Loucy (cell line): ENCODE measurements at regions not wholly inside any gene's neighbourhood (a gene's known extent, or its start where the extent isn't known, plus 50 kb on each side); places are given as distances from the start of the nearest gene placed in this dataset.

Experiments
- H2AFZ ChIP-seq: fragments of 200-600 bp; sonication (generic); 2 replicates; pipeline ENCODE4 v1.6.0; 2016; ENCODE audit warnings: antibody characterized with exemption, mild to moderate bottlenecking, low read length, moderate library complexity
- H3F3A ChIP-seq: fragments of 200-600 bp; 2 replicates; pipeline ENCODE4 v1.6.0; 2016; ENCODE audit warnings: antibody characterized with exemption, low read depth, mild to moderate bottlenecking
- H3K27me3 ChIP-seq: fragments of 200-600 bp; sonication (generic); 2 replicates; pipeline ENCODE4 v1.6.1; 2014; ENCODE audit warnings: low read length, mild to moderate bottlenecking; ENCODE audit not compliant: insufficient read depth, poor library complexity, severe bottlenecking
- H3K36me3 ChIP-seq: fragments of 200-600 bp; sonication (generic); 2 replicates; pipeline ENCODE4 v1.6.1; 2016; ENCODE audit warnings: low read length; ENCODE audit not compliant: insufficient read depth
- H3K4me1 ChIP-seq: fragments of 200-600 bp; sonication (generic); 2 replicates; pipeline ENCODE4 v1.5.1; 2014; ENCODE audit warnings: low read length, mild to moderate bottlenecking; ENCODE audit not compliant: insufficient read depth, poor library complexity, severe bottlenecking
- H3K4me2 ChIP-seq: fragments of 200-600 bp; sonication (generic); 2 replicates; pipeline ENCODE4 v1.6.0; 2014; ENCODE audit warnings: antibody characterized with exemption, low read length, low read depth, mild to moderate bottlenecking; ENCODE audit not compliant: poor library complexity, severe bottlenecking
- H3K4me3 ChIP-seq: fragments of 200-600 bp; sonication (generic); 2 replicates; pipeline ENCODE4 v1.5.1; 2014; ENCODE audit warnings: low read length, mild to moderate bottlenecking, mixed read lengths; ENCODE audit not compliant: poor library complexity, severe bottlenecking
- H3K79me2 ChIP-seq: fragments of 200-600 bp; sonication (generic); 2 replicates; pipeline ENCODE4 v1.6.1; 2014; ENCODE audit warnings: low read length; ENCODE audit not compliant: insufficient read depth
- H3K9ac ChIP-seq: fragments of 200-600 bp; sonication (generic); 2 replicates; pipeline ENCODE4 v1.6.0; 2014; ENCODE audit warnings: mild to moderate bottlenecking, low read depth, low read length, moderate library complexity; ENCODE audit not compliant: poor library complexity, severe bottlenecking
- H3K9me2 ChIP-seq: fragments of 200-600 bp; sonication (generic); replicated peaks from 2 replicates; pipeline ENCODE4 v1.6.1; 2016; ENCODE audit warnings: low read depth, low read length, mixed read lengths
- H3K9me3 ChIP-seq: fragments of 200-600 bp; sonication (generic); 2 replicates; pipeline ENCODE4 v1.6.1; 2014; ENCODE audit warnings: mild to moderate bottlenecking, antibody characterized with exemption, low read length, low read depth; ENCODE audit not compliant: insufficient read depth
- H4K20me1 ChIP-seq: fragments of 200-600 bp; sonication (generic); 2 replicates; pipeline ENCODE4 v1.6.0; 2014; ENCODE audit warnings: antibody characterized with exemption, low read length, mild to moderate bottlenecking; ENCODE audit not compliant: insufficient read depth, poor library complexity, severe bottlenecking
- EZH2phosphoT487 ChIP-seq: fragments of 200-600 bp; IDR thresholded peaks from 2 replicates; pipeline ENCODE4 v1.6.1; 2018; ENCODE audit warnings: antibody characterized with exemption, mild to moderate bottlenecking, moderate library complexity, borderline replicate concordance
- TF ChIP-seq, protein P1 (sequence below): fragments of 200-600 bp; sonication (generic); conservative IDR thresholded peaks from 2 replicates; pipeline ENCODE4 v1.5.1; 2014; ENCODE audit warnings: mild to moderate bottlenecking, antibody characterized with exemption, low read length

DNA sequence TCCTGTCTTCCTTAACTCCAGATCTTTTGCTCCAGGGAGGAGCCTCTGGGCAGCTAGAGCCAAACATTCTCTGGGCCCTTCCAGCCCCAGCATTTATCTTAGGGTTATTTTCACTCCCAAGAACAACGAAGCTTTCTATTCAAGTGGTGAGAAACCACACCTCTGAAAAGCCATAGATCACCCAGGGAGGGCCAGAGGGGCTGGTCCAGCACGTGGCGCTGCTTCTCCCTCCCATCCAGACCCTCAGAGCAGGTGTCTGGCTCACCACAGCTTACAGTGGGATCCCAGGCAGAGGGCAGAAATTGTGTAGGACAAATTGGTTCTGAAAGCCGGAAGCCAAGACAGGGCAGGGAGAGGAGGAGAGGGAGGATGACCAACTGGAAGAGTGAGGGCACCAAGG, 74.0 kb upstream of the PKDCC start:
- Histone ChIP-seq H3K4me3 (no peak overlapping the region), H3F3A (no peaks in the 10 kb centered on the region), H3K27me3 (no peaks in the 10 kb centered on the region), H3K9me2 (no peaks in the 10 kb centered on the region), H4K20me1 (no peaks in the 10 kb centered on the region), H3K9ac (no peak overlapping the region), H2AFZ (no peak overlapping the region), H3K9me3 (no peaks in the 10 kb centered on the region), H3K4me2 (no peak overlapping the region), H3K36me3 (no peaks in the 10 kb centered on the region), H3K4me1 (no peaks in the 10 kb centered on the region), H3K79me2 (no peaks in the 10 kb centered on the region)
- TF ChIP-seq, protein P1, sequence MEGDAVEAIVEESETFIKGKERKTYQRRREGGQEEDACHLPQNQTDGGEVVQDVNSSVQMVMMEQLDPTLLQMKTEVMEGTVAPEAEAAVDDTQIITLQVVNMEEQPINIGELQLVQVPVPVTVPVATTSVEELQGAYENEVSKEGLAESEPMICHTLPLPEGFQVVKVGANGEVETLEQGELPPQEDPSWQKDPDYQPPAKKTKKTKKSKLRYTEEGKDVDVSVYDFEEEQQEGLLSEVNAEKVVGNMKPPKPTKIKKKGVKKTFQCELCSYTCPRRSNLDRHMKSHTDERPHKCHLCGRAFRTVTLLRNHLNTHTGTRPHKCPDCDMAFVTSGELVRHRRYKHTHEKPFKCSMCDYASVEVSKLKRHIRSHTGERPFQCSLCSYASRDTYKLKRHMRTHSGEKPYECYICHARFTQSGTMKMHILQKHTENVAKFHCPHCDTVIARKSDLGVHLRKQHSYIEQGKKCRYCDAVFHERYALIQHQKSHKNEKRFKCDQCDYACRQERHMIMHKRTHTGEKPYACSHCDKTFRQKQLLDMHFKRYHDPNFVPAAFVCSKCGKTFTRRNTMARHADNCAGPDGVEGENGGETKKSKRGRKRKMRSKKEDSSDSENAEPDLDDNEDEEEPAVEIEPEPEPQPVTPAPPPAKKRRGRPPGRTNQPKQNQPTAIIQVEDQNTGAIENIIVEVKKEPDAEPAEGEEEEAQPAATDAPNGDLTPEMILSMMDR = no peak
- TF ChIP-seq EZH2phosphoT487 = no peak

DNA sequence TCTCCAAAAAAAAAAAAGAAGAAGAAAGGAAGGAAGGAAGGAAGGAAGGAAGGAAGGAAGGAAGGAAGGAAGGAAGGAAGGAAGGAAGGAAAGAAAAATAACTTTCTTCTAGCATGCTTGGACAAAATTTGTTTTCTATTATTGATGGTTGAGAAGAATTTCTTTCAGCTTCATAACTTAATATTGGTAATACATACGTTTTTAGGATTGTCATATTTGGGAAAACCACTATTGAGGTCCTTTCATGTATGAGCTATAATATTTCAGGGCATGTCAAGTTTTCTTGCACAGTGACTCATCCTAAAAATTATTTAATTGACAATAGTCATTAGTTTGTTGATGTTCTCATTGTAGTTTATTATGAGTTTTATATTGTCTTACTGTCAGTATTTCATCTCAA, 66.4 kb upstream of the PKDCC start:
- no peaks in the 10 kb centered on the region for H3K36me3 ChIP-seq
- H2AFZ ChIP-seq = no peak overlapping the region
- H3K4me1 ChIP-seq = no peaks in the 10 kb centered on the region
- TF ChIP-seq, protein P1 = no peak
- no peak for TF ChIP-seq EZH2phosphoT487
- no peaks in the 10 kb centered on the region for H3K9me2 ChIP-seq
- H3K4me3 ChIP-seq = no peak overlapping the region
- H3F3A ChIP-seq = no peaks in the 10 kb centered on the region
- no peaks in the 10 kb centered on the region for H4K20me1 ChIP-seq
- no peaks in the 10 kb centered on the region for H3K27me3 ChIP-seq
- no peak overlapping the region for H3K9ac ChIP-seq
- no peaks in the 10 kb centered on the region for H3K79me2 ChIP-seq
- no peak overlapping the region for H3K4me2 ChIP-seq
- H3K9me3 ChIP-seq = no peaks in the 10 kb centered on the region

DNA sequence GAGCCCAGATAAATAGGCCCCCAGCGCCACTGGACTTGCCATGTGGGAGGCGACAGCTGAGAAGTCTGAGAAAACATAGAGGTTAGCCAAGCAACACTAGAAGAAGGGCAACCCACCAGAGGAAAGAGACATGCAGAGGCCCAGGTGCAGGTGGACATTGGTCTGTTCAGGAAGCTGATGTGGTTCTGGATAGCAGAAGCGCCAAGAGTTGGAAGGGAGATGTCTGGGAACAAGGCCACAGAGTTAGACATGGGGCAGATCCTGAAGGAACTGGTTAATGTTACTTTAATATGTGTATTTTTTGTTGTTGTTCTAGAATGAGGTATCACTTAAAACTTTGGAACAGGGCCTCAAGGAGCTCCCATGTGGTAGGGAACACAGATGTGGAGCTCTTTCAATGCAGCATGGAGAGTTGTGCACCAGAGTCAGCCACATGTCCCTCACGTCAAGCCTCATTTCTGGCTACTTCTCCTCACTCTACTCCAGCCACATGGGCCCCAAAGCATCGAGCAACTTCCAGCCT, 62.2 kb upstream of the PKDCC start:
- no peaks in the 10 kb centered on the region for H3F3A ChIP-seq
- H3K4me1 ChIP-seq = no peaks in the 10 kb centered on the region
- H3K79me2 ChIP-seq = no peaks in the 10 kb centered on the region
- H3K9me2 ChIP-seq = no peaks in the 10 kb centered on the region
- no peaks in the 10 kb centered on the region for H3K27me3 ChIP-seq
- H3K4me2 ChIP-seq = no peak overlapping the region
- no peak for TF ChIP-seq EZH2phosphoT487
- TF ChIP-seq, protein P1 = no peak
- no peak overlapping the region for H3K4me3 ChIP-seq
- H2AFZ ChIP-seq = no peak overlapping the region
- H3K9ac ChIP-seq = no peak overlapping the region
- no peaks in the 10 kb centered on the region for H3K9me3 ChIP-seq
- no peaks in the 10 kb centered on the region for H4K20me1 ChIP-seq
- H3K36me3 ChIP-seq = no peaks in the 10 kb centered on the region
